Heart left ventricle (tissue), 16 donors: ENCODE measurements at regions not wholly inside any gene's neighbourhood (a gene's known extent, or its start where the extent isn't known, plus 50 kb on each side); places are given as distances from the start of the nearest gene placed in this dataset.
A peak's percentile ranks its signal among the peaks of the same experiment; 100 is the strongest.

ENCODE experiments used
- ATAC-seq, 4 donors: fragments of 200-7000 bp; cut with Tn5 transposase; one replicate each; pipeline ENCODE4 v1.9.1; 2020 to 2022; ENCODE audit warnings: moderate library complexity in 4 of 4, mild to moderate bottlenecking in 3 of 4, moderate number of reproducible peaks in 1 of 4
- DNase-seq, 5 donors: peaks; one replicate each; pipeline ENCODE4 v3.0.0-alpha.2; 2020
- H3K27ac ChIP-seq, 12 donors: fragments of 200-600 bp; sonication (generic) in 4 of 12; one replicate each; pipeline versions ENCODE4 v1.5.0 to v1.8.0; 2016 to 2022; ENCODE audit warnings: mild to moderate bottlenecking in 2 of 12
- H3K27me3 ChIP-seq, 9 donors: fragments of 200-600 bp; sonication (generic) in 2 of 9; one replicate each; pipeline versions ENCODE4 v1.5.1 to v1.8.0; 2016 to 2022; ENCODE audit warnings: mild to moderate bottlenecking in 3 of 9
- H3K36me3 ChIP-seq, 9 donors: fragments of 200-600 bp; sonication (generic) in 2 of 9; one replicate each; pipeline versions ENCODE4 v1.5.0 to v1.8.0; 2018 to 2022; ENCODE audit warnings: mild to moderate bottlenecking in 2 of 9
- H3K4me1 ChIP-seq, 12 donors: fragments of 200-600 bp; sonication (generic) in 4 of 12; one replicate each; pipeline versions ENCODE4 v1.5.0 to v1.8.0; 2016 to 2022; ENCODE audit warnings: mild to moderate bottlenecking in 3 of 12
- H3K4me3 ChIP-seq, 12 donors: fragments of 200-600 bp; sonication (generic) in 4 of 12; one replicate each; pipeline versions ENCODE4 v1.5.0 to v1.8.0; 2017 to 2022; ENCODE audit warnings: mild to moderate bottlenecking in 9 of 12, moderate library complexity in 4 of 12
- H3K9me3 ChIP-seq, 12 donors: fragments of 200-600 bp; sonication (generic) in 4 of 12; one replicate each; pipeline versions ENCODE4 v1.5.0 to v1.8.0; 2016 to 2022; ENCODE audit warnings: mild to moderate bottlenecking in 1 of 12
- POLR2A ChIP-seq, 2 donors: fragments of 450-650 bp; IDR thresholded peaks; one replicate each; pipeline ENCODE4 v1.6.1; 2017; ENCODE audit warnings: antibody characterized with exemption in 2 of 2, mild to moderate bottlenecking in 2 of 2, moderate library complexity in 2 of 2
- WGBS, 4 donors: extraction: QIAGEN DNeasy Blood & Tissue Kit in 2 of 4; methylation state at CpG; one replicate each; pipeline versions ENCODE4 v1.1.5 to v1.1.7; 2013 to 2018; 5-methylcytosine and 5-hydroxymethylcytosine counted together
- intact Hi-C, 10 donors: fragments of 100-400 bp; cut with DNase I; formaldehyde crosslinking; loops; one replicate each; pipeline versions ENCODE4 v1.11.1 to v1.14.2; 2022
- TF ChIP-seq, protein P1 (sequence below), 12 donors: fragments of 200-600 bp; sonication (generic) in 4 of 12; IDR thresholded peaks; one replicate each; pipeline versions ENCODE4 v1.5.0 to v1.8.0; 2018 to 2022; ENCODE audit warnings: antibody characterized with exemption in 12 of 12, mild to moderate bottlenecking in 5 of 12
- donor health status: ischemic (EF 13 %, LVEDD 7.1; RV severe dilation, severe dysfunction).
- donor health status: healthy with polysubstance abuse.
- donor health status: DM: no; HTN: yes; CAD: no.
- donor health status: DM: no; HTN: no; CAD: no.
- donor health status: ischemic (EF 25% LVEDD 6.9; RV normal size, moderate dysfunction).
- donor health status: ischemic (EF 25% LVEDD 5.7; RV mildly dilated, moderate dysfunction).
- donor health status: healthy.
- donor health status: DM: yes; HTN: yes; CAD: no.
- donor health status: ischemic (EF 35%, LVEDD 5.7; RV mildly dilated, moderate dysfunction).
- donor health status: nonischemic (EF 11% LVEDD 7.7; RV severe dilation, severe dysfunction).
- donor health status: DM: yes; HTN: yes; CAD: no.
- donor health status: PGD.
- donor health status: ischemic (EF 29% LVEDD 5.4; RV normal size, mild dysfunction).
- donor health status: nonischemic (EF 23%, LVEDD 6.1; RV moderate dilation, normal function).

DNA sequence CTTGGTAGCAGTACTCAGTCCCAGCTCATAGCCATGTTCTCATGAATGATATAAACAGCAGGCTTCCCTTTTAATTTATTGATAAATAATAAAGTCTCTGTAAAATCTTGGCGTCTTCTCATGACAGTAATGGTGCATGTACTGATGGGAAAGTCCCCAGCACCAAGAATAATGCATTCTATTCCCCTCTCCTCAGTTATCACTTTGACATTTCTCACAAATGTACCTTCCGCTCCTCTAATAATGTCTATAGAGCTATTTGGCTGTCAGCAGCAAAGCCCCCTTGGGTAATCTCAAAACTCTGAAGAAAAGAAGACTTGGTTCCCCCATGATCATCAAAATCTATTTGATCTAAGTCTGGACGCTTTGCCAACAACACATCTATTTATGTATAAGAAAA is 185.0 kb upstream of the SPTLC3 start:
- no peak for TF ChIP-seq POLR2A (IDR thresholded peaks at IDR 0.05)
- TF ChIP-seq, protein P1, sequence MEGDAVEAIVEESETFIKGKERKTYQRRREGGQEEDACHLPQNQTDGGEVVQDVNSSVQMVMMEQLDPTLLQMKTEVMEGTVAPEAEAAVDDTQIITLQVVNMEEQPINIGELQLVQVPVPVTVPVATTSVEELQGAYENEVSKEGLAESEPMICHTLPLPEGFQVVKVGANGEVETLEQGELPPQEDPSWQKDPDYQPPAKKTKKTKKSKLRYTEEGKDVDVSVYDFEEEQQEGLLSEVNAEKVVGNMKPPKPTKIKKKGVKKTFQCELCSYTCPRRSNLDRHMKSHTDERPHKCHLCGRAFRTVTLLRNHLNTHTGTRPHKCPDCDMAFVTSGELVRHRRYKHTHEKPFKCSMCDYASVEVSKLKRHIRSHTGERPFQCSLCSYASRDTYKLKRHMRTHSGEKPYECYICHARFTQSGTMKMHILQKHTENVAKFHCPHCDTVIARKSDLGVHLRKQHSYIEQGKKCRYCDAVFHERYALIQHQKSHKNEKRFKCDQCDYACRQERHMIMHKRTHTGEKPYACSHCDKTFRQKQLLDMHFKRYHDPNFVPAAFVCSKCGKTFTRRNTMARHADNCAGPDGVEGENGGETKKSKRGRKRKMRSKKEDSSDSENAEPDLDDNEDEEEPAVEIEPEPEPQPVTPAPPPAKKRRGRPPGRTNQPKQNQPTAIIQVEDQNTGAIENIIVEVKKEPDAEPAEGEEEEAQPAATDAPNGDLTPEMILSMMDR (IDR thresholded peaks at IDR 0.05), result no peak
- DNase-seq, result no peak
- H3K9me3 ChIP-seq, result no peaks in the 10 kb centered on the region
- intact Hi-C loops, result no loop called here
- ATAC-seq, result no peak
- H3K4me1 ChIP-seq, result peaks cover 0 to 19% (median 6%) of the 10 kb centered on the region in 12 donors
- 50 to 74% (median 67%) methylated on average over 3 of the region's 3 CpGs for WGBS, 4 donors
- H3K4me3 ChIP-seq, result no peak overlapping the region
- H3K27me3 ChIP-seq, result no peaks in the 10 kb centered on the region
- H3K27ac ChIP-seq, result no peak overlapping the region
- H3K36me3 ChIP-seq, result no peaks in the 10 kb centered on the region

DNA sequence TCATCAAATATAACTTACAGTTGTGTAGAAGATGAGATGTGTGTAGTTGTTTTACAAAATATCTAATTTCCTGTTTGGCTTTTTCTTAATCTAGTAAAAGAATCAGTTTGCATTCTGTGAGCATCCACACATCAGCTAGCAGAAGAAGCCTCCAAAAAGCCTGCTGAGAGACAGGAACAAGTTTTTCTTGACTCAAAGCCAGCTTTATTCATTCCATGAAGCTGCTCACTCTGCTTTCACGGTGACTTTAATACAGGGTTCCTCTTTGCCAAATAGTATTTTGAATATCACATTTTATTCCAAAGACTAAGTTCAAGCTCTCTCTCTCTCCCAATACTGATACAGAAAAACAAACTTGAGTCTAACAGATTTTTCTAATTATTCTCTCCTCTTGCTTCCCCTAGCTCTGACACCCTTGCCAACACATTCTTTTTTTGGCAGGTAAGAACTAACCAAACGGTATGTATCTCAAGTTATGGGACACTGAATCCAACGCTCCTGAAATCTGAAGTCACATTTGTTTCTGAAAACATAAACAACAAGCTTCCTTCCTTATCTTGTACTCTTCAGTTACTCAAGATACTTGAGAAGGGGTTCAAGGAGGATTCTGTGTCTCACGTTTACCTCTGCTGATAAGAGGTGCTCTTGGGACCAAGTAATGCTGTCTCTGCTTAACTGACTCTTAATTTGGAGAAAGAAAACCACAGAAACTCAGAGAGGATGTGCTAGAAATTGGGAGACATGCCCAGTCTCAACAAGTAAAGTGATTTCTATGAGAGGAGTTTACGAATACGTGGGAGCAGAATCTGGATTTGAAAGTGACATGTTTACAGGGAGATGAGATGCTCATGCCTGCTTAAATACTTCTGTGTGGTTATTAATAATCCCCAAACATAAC is 184.2 kb upstream of the SPTLC3 start:
- 16 to 29% (median 20%) methylated on average over 6 of the region's 6 CpGs for WGBS, 4 donors
- no peak overlapping the region for H3K4me3 ChIP-seq

DNA sequence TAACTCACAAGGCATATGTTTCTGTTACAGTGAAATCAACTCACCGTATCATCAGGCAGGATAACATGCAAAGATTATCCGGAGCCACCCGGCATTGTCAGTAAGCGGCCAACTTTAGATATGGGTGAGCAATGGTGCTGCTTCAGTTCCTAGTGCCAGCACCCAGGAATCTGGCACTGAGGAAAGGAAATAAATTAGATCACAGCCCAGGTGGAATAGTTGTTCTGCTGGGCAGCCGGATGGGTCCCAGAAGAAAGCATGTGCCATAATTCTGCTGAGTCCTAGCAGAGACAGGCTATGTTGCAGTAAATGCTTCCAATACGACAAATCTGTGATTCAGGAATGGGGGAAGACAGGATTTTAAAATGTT is 183.6 kb upstream of the SPTLC3 start:
- DNase-seq (no peak), ATAC-seq (no peak)
- intact Hi-C loops, result no loop called here
- H3K27me3 ChIP-seq, result no peaks in the 10 kb centered on the region
- H3K36me3 ChIP-seq, result no peaks in the 10 kb centered on the region
- no peak overlapping the region for H3K4me3 ChIP-seq
- H3K4me1 ChIP-seq, result peaks cover 0 to 19% (median 6%) of the 10 kb centered on the region in 12 donors
- TF ChIP-seq POLR2A (IDR thresholded peaks at IDR 0.05), result no peak
- TF ChIP-seq, protein P1 (IDR thresholded peaks at IDR 0.05), result no peak
- WGBS, 4 donors, result 50 to 65% (median 56%) methylated on average over 6 of the region's 6 CpGs
- H3K27ac ChIP-seq, result no peak overlapping the region
- no peaks in the 10 kb centered on the region for H3K9me3 ChIP-seq

More for the DNA sequence above, 184.2 kb upstream of the SPTLC3 start:
- Histone ChIP-seq H3K27ac (peak overlapping the region in 2 of 12 donors; percentile 9 to 13), H3K36me3 (no peaks in the 10 kb centered on the region), H3K27me3 (no peaks in the 10 kb centered on the region), H3K4me1 (peaks cover 0 to 19% (median 6%) of the 10 kb centered on the region in 12 donors), H3K9me3 (no peaks in the 10 kb centered on the region)
- ATAC-seq (peak in 2 of 4 donors; percentile 13 to 29), DNase-seq (no peak)
- intact Hi-C loops, result no loop called here
- no peak for TF ChIP-seq POLR2A (IDR thresholded peaks at IDR 0.05)
- TF ChIP-seq, protein P1 (IDR thresholded peaks at IDR 0.05), result no peak

DNA sequence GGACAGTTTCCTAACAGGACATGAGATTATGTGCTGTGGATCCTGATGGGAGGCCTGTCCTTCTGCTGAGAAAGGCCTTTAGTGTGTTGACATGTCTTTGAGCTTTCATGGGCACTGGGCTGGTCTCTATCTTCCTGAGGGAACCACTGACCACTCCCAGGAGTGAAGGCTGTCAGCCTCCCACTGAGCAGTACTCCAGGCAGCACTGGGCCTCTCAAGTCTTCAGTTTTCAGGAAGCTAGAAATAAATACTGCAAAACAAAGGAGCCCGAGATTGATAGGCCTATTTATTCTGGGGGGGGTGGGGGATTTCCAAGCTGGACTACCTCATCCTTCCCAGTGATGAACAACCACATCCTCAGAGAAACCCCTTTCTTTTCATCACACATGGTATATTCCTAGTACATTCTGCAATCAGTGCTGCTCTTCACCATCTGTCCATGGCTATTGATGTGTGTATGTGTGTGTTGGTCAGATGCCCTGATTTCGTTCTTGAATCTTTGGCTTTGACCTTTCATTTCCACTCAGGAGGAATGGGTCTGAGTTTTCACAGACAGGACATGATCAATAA is 180.9 kb upstream of the SPTLC3 start:
- peak in 1 of 4 donors; percentile 31 for ATAC-seq
- no peaks in the 10 kb centered on the region for H3K9me3 ChIP-seq
- DNase-seq, result no peak
- TF ChIP-seq, protein P1 (IDR thresholded peaks at IDR 0.05), result no peak
- no peak for TF ChIP-seq POLR2A (IDR thresholded peaks at IDR 0.05)
- no peaks in the 10 kb centered on the region for H3K27me3 ChIP-seq
- intact Hi-C loops, result no loop called here
- H3K36me3 ChIP-seq, result no peaks in the 10 kb centered on the region
- no peak overlapping the region for H3K4me3 ChIP-seq
- no peak overlapping the region for H3K27ac ChIP-seq
- peaks cover 0 to 19% (median 6%) of the 10 kb centered on the region in 12 donors for H3K4me1 ChIP-seq
- 17 to 33% (median 21%) methylated on average over 2 of the region's 2 CpGs for WGBS, 4 donors
